ENCODE measurements at regions not wholly inside any gene's neighbourhood (a gene's known extent, or its start where the extent isn't known, plus 50 kb on each side); places are given as distances from the start of the nearest gene placed in this dataset.
"Not testable (repeated sequence)": the region's sequence is repeated elsewhere in the genome, so short reads cannot be mapped to it uniquely, and the experiment has no call there.

DNA sequence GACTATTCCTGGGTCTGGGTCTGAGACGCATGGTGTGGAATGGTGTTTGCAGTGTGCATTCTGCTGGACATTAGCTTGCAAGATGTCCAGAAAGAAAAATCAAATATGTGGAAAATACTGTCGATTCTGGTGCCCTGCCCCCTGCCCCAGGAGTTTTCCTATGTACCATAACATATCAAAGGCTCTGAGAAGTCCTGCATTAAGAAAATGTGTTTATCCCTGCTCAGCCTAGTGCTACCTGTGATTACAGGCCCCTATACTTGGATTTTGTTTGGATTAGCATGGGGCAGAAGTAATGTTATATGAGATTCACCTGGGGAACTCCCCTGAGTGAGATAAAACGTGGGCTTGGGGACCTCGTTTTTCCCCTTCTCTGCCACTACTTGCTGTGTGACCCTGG lies 325.0 kb downstream of the CBLN1 start:
- Histone ChIP-seq H3K4me1 (no peaks in the 10 kb centered on the region), H3K36me3 (no peaks in the 10 kb centered on the region), H3K4me3 (no peak overlapping the region), H3K9me3 (no peaks in the 10 kb centered on the region), H3K27ac (no peak overlapping the region), H3K27me3 (ENCODE audit: low read depth) (no peaks in the 10 kb centered on the region)
- ATAC-seq (no peak), DNase-seq (no peak)
- TF ChIP-seq CTCF (IDR thresholded peaks at IDR 0.05), result no peak
- intact Hi-C loops (cut with DNase I), result no loop called here

GRCh38 chr16:48955837-48956236 lies 325.8 kb downstream of the CBLN1 start:
- Histone ChIP-seq H3K36me3 (no peaks in the 10 kb centered on the region), H3K4me3 (no peak overlapping the region), H3K27me3 (ENCODE audit: low read depth) (no peaks in the 10 kb centered on the region), H3K4me1 (no peaks in the 10 kb centered on the region), H3K9me3 (no peaks in the 10 kb centered on the region), H3K27ac (no peak overlapping the region)
- intact Hi-C loops (cut with DNase I), result no loop called here
- no peak for DNase-seq
- ATAC-seq, result no peak
- TF ChIP-seq CTCF (IDR thresholded peaks at IDR 0.05), result no peak

DNA sequence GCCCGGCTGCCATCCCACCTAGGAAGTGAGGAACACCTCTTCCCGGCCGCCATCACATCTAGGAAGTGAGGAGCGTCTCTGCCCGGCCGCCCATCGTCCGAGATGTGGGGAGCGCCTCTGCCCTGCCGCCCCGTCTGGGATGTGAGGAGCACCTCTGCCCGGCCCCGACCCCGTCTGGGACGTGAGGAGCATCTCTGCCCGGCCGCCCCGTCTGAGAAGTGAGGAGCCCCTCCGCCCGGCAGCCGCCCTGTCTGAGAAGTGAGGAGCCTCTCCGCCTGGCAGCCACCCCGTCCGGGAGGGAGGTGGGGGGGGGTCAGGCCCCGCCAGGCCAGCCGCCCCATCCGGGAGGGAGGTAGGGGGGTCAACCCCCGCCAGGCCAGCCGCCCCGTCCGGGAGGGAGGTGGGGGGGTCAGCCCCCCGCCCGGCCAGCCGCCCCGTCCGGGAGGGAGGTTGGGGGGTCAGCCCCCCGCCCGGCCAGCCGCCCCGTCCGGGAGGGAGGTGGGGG lies 330.0 kb downstream of the CBLN1 start:
- H3K36me3 ChIP-seq; H3K4me3 ChIP-seq; intact Hi-C loops (cut with DNase I); DNase-seq; ATAC-seq; H3K4me1 ChIP-seq; H3K9me3 ChIP-seq; H3K27me3 ChIP-seq (ENCODE audit: low read depth); H3K27ac ChIP-seq: not testable (repeated sequence)

GRCh38 chr16:48950184-48950583 lies 331.5 kb downstream of the CBLN1 start:
- Histone ChIP-seq H3K9me3 (no peaks in the 10 kb centered on the region), H3K4me1 (no peaks in the 10 kb centered on the region), H3K27me3 (ENCODE audit: low read depth) (no peaks in the 10 kb centered on the region), H3K27ac (no peak overlapping the region), H3K4me3 (no peak overlapping the region), H3K36me3 (no peaks in the 10 kb centered on the region)
- DNase-seq (no peak), ATAC-seq (no peak)
- intact Hi-C loops (cut with DNase I), result no loop called here
- no peak for TF ChIP-seq CTCF (IDR thresholded peaks at IDR 0.05)

GRCh38 chr16:48949636-48950035 lies 332.0 kb downstream of the CBLN1 start:
- no peaks in the 10 kb centered on the region for H3K36me3 ChIP-seq
- DNase-seq (no peak), ATAC-seq (no peak)
- no peak overlapping the region for H3K27ac ChIP-seq
- intact Hi-C loops (cut with DNase I), result no loop called here
- no peaks in the 10 kb centered on the region for H3K9me3 ChIP-seq
- H3K27me3 ChIP-seq (ENCODE audit: low read depth), result no peaks in the 10 kb centered on the region
- no peak overlapping the region for H3K4me3 ChIP-seq
- H3K4me1 ChIP-seq, result no peaks in the 10 kb centered on the region
- no peak for TF ChIP-seq CTCF (IDR thresholded peaks at IDR 0.05)

GRCh38 chr16:48948911-48949310 lies 332.7 kb downstream of the CBLN1 start:
- Histone ChIP-seq H3K36me3 (no peaks in the 10 kb centered on the region), H3K4me1 (no peaks in the 10 kb centered on the region), H3K27ac (no peak overlapping the region), H3K27me3 (ENCODE audit: low read depth) (no peaks in the 10 kb centered on the region), H3K9me3 (no peaks in the 10 kb centered on the region), H3K4me3 (no peak overlapping the region)
- no peak for TF ChIP-seq CTCF (IDR thresholded peaks at IDR 0.05)
- ATAC-seq, result no peak
- intact Hi-C loops (cut with DNase I), result no loop called here
- DNase-seq, result no peak
